A673 (cell line): ENCODE measurements at regions not wholly inside any gene's neighbourhood (a gene's known extent, or its start where the extent isn't known, plus 50 kb on each side); places are given as distances from the start of the nearest gene placed in this dataset.
"Not testable (repeated sequence)": the region's sequence is repeated elsewhere in the genome, so short reads cannot be mapped to it uniquely, and the experiment has no call there.

Experiments used
- CTCF ChIP-seq: fragments of 300-800, 200-600 bp; sonication (generic); conservative IDR thresholded peaks from 2 replicates; pipeline ENCODE4 v1.5.1; 2017; ENCODE audit warnings: low read depth, mild to moderate bottlenecking, antibody characterized with exemption, low read length, moderate library complexity, mixed read lengths
- EZH2 ChIP-seq: fragments of 200-600 bp; sonication (generic); IDR thresholded peaks from 2 replicates; pipeline ENCODE4 v1.6.1; 2017; ENCODE audit warnings: borderline replicate concordance, low read depth, mild to moderate bottlenecking, mixed read lengths, antibody characterized with exemption, low read length; ENCODE audit not compliant: poor library complexity, severe bottlenecking

GRCh38 chrX:39277685-39278390 lies 476.6 kb downstream of the MID1IP1 start:
- TF ChIP-seq EZH2, CTCF: not testable (repeated sequence)
